Lower leg skin (tissue), 4 donors: ENCODE measurements at regions not wholly inside any gene's neighbourhood (a gene's known extent, or its start where the extent isn't known, plus 50 kb on each side); places are given as distances from the start of the nearest gene placed in this dataset.

Source experiments
- DNase-seq, 2 donors: peaks; one replicate each; pipeline ENCODE4 v3.0.0-alpha.2; 2019; ENCODE audit warnings: low spot score in 2 of 2
- H3K4me3 ChIP-seq: fragments of 200-600 bp; sonication (generic); 2 replicates; pipeline ENCODE4 v1.5.1; 2017; ENCODE audit warnings: mild to moderate bottlenecking, low read depth; ENCODE audit not compliant: poor library complexity, severe bottlenecking
- CTCF ChIP-seq, 3 donors: fragments of 450-650 bp; IDR thresholded peaks; one replicate each; pipeline ENCODE4 v1.5.1; 2016; ENCODE audit warnings: antibody characterized with exemption in 3 of 3, mild to moderate bottlenecking in 3 of 3, moderate library complexity in 2 of 3
- POLR2A ChIP-seq, 2 donors: fragments of 450-650 bp; IDR thresholded peaks; one replicate each; pipeline ENCODE4 v1.6.1; 2016 to 2017; ENCODE audit warnings: antibody characterized with exemption in 2 of 2, mild to moderate bottlenecking in 1 of 2, moderate library complexity in 1 of 2
- WGBS, 2 donors: methylation state at CpG; one replicate each; pipeline ENCODE4 v1.1.5; 2018; 5-methylcytosine and 5-hydroxymethylcytosine counted together
- intact Hi-C: fragments of 100-400 bp; cut with DNase I; formaldehyde crosslinking; loops from one replicate; pipeline ENCODE4 v1.15.0; 2023; ENCODE audit warnings: low total_unique reads

DNA sequence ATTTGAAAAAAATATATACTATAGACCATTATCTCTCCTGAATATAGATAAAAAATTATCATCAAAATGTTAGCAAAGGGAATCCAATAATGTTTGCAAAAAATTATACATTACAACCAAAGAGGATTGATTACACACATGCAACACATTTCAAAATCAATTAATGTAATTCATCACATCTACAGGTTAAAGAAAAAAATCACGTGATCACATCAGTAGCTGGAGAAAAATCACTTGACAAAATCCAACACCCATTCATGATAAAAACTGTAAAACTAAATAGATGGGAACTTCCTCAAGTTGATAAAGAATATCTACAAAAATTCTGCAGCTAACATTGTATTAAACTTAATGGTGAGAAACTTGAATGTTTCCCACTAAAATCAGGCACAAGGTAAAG is 1047.5 kb upstream of the CNTNAP5 start:
- TF ChIP-seq CTCF (IDR thresholded peaks at IDR 0.05) (no peak), POLR2A (IDR thresholded peaks at IDR 0.05) (no peak)
- WGBS, 2 donors, result 83 to 86% methylated on average over 1 of the region's 1 CpG
- no peak for DNase-seq
- H3K4me3 ChIP-seq, result no peak overlapping the region
- intact Hi-C loops, result no loop called here

DNA sequence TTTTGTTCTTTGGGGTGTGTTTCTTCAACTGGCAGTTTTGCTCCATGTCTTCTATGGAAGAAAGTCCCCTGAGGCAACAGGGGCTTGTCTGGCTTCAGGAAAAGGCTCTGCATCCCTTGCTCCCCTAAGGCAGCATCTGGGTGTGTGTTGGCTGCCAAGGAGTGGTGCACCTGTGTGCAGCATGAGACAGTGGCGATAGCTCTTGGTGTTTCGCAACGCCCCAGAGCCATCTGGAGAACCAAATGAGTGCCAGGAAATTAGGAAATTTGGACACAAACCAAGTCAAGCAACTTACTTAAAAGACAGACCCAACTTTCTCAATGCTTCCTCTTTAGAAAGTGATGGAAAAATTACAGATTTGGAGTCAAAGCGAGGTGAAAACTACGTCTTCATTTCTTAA is 1044.4 kb upstream of the CNTNAP5 start:
- H3K4me3 ChIP-seq, result no peak overlapping the region
- no peak for TF ChIP-seq CTCF (IDR thresholded peaks at IDR 0.05)
- intact Hi-C loops, result no loop called here
- no peak for DNase-seq
- 33 to 42% methylated on average over 5 of the region's 5 CpGs for WGBS, 2 donors

- 79 to 88% methylated on average over 1 of the region's 1 CpG for WGBS, 2 donors
- TF ChIP-seq CTCF (IDR thresholded peaks at IDR 0.05), result no peak
- H3K4me3 ChIP-seq, result no peak overlapping the region
- intact Hi-C loops, result no loop called here
- no peak for DNase-seq
These were observed 1042.2 kb upstream of the CNTNAP5 start for GRCh38 chr2:122982936-122983335.

DNA sequence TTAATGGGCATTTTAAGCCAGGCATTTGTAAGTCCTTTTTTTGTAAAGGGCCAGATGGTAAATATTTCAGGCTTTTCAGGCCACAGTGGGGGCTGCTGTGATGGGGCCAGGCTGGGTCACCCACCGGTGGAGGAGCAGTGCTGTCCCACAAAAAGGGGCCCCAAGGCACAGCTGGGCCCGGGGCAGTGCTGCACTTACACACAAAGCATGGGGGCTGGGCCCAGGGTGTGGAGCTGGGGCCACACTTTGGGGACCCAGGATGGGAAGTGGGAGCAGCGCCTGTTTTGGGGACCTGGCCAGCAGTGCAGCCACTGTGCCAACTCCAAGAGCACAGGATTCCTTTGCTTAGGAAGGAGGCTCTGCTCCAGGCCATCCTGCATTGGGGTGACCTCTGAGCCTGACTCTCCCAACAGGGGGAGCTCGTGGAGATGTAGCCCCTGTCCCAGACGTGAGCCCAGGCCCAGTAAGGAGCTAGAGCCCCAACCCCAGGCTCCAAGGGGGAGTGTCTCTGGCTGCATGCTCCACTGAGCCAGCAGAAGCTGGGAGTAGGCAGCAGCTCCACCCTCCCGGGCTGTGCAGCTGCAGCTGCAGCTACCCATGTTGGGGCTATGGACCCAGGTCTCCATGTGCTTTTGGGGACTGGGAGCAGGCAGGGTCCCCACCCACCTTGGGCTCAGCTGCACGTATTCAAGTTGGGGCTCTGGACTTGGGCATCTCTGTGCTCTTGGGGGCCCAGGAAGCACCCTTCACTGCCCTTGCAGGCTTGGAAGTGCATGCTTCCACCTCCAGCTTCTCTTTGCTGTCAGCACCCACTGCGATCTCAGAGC is 1036.5 kb upstream of the CNTNAP5 start:
- no peak overlapping the region for H3K4me3 ChIP-seq
- no peak for DNase-seq
- TF ChIP-seq CTCF (IDR thresholded peaks at IDR 0.05), result no peak
- no peak for TF ChIP-seq POLR2A (IDR thresholded peaks at IDR 0.05)
- 76 to 80% methylated on average over 5 to 6 of the region's 8 CpGs for WGBS, 2 donors
- intact Hi-C loops, result loop anchor here (5.0 kb wide), 1 partner anchor 1326 kb away; no protein-coding TSS in a partner anchor

DNA sequence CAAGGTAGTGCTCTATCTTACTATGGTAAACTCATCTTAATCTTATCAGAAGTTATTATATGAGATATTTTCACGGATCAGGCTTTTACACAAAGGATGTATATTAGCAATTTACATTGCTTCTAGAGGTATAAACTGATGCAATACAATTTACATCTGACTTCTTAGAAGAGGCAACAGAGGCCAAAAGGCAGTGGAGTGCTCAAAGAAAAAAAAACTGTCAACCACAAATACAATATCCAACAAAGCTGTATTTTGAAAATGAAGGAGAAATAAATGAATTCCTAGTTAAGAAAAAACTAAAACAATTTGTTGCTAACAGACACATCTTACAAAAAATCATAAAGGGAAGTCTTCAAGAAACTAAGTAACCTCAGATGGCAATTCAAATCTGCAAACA is 1031.5 kb upstream of the CNTNAP5 start:
- no peak overlapping the region for H3K4me3 ChIP-seq
- no peak for DNase-seq
- intact Hi-C loops, result no loop called here
- WGBS, 2 donors, result 86 to 87% methylated on average over 1 of the region's 1 CpG
- TF ChIP-seq CTCF (IDR thresholded peaks at IDR 0.05) (no peak), POLR2A (IDR thresholded peaks at IDR 0.05) (no peak)

- no peak for DNase-seq
- intact Hi-C loops, result no loop called here
- 84 to 87% methylated on average over 3 of the region's 3 CpGs for WGBS, 2 donors
- H3K4me3 ChIP-seq, result no peak overlapping the region
- TF ChIP-seq POLR2A (IDR thresholded peaks at IDR 0.05), result no peak
- no peak for TF ChIP-seq CTCF (IDR thresholded peaks at IDR 0.05)
These were observed 1025.8 kb upstream of the CNTNAP5 start for GRCh38 chr2:122999258-122999657.
